Activated T-cell treated with anti-CD3 and anti-CD28 coated beads, Interleukin-2, amount 50 U/mL, for 24 hours (primary cell): ENCODE measurements at regions not wholly inside any gene's neighbourhood (a gene's known extent, or its start where the extent isn't known, plus 50 kb on each side); places are given as distances from the start of the nearest gene placed in this dataset.
"Not testable (repeated sequence)": the region's sequence is repeated elsewhere in the genome, so short reads cannot be mapped to it uniquely, and the experiment has no call there.

ENCODE experiments used
- DNase-seq: peaks from one replicate; pipeline ENCODE4 v3.0.0-alpha.2; 2020
- H3K27ac Mint-ChIP-seq: 2 replicates; pipeline ENCODE4 v1.8.0; 2020; ENCODE audit warnings: mild to moderate bottlenecking, mixed read lengths
- H3K27me3 Mint-ChIP-seq: 2 replicates; pipeline ENCODE4 v1.8.0; 2020; ENCODE audit warnings: mixed read lengths
- H3K36me3 Mint-ChIP-seq: 2 replicates; pipeline ENCODE4 v1.8.0; 2020; ENCODE audit warnings: low read depth, mixed read lengths
- H3K4me1 Mint-ChIP-seq: 2 replicates; pipeline ENCODE4 v1.8.0; 2020; ENCODE audit warnings: low read depth, mixed read lengths
- H3K4me3 Mint-ChIP-seq: 2 replicates; pipeline ENCODE4 v1.8.0; 2020; ENCODE audit warnings: mild to moderate bottlenecking, moderate library complexity, mixed read lengths
- H3K9me3 Mint-ChIP-seq: 2 replicates; pipeline ENCODE4 v1.8.0; 2020; ENCODE audit warnings: mixed read lengths

GRCh38 chr3:170800275-170800674 is 69.7 kb downstream of the RPL22L1 start:
- not testable (repeated sequence) for H3K4me3 Mint-ChIP-seq, H3K9me3 Mint-ChIP-seq, H3K27ac Mint-ChIP-seq, DNase-seq, H3K4me1 Mint-ChIP-seq, H3K36me3 Mint-ChIP-seq
- peaks cover 58% of the 10 kb centered on the region for H3K27me3 Mint-ChIP-seq

GRCh38 chr3:170799009-170799408 is 71.0 kb downstream of the RPL22L1 start:
- Mint-ChIP-seq H3K27me3 (peaks cover 46% of the 10 kb centered on the region), H3K27ac (no peak overlapping the region), H3K4me3 (no peak overlapping the region), H3K9me3 (peaks cover 4% of the 10 kb centered on the region), H3K36me3 (no peaks in the 10 kb centered on the region), H3K4me1 (no peaks in the 10 kb centered on the region)
- DNase-seq: no peak

DNA sequence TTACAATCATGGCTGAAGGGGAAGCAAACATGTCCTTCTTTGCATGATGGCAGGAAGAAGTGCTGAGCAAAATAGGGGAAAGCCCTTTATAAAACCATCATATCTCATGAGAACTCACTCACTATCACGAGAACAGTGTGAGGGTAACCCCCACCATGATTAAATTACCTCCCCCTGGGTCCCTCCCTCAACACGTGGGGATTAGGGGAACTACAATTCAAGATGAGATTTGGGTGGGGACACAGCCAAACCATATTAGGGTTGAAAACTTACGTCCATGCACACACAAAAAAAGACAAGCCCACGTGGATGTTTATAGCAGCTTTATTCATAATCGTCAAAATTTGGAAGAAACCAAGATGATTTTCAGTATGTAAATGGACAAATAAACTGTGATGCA is 72.3 kb downstream of the RPL22L1 start:
- Mint-ChIP-seq H3K27me3 (peaks cover 36% of the 10 kb centered on the region), H3K4me1 (no peaks in the 10 kb centered on the region), H3K36me3 (no peaks in the 10 kb centered on the region), H3K27ac (no peak overlapping the region), H3K4me3 (no peak overlapping the region), H3K9me3 (peaks cover 4% of the 10 kb centered on the region)
- DNase-seq: no peak

GRCh38 chr3:170792471-170792870 is 77.5 kb downstream of the RPL22L1 start:
- DNase-seq: no peak
- H3K27me3 Mint-ChIP-seq: peaks cover 7% of the 10 kb centered on the region
- H3K4me3 Mint-ChIP-seq: no peak overlapping the region
- no peaks in the 10 kb centered on the region for H3K36me3 Mint-ChIP-seq
- H3K9me3 Mint-ChIP-seq: peaks cover 4% of the 10 kb centered on the region
- no peak overlapping the region for H3K27ac Mint-ChIP-seq
- no peaks in the 10 kb centered on the region for H3K4me1 Mint-ChIP-seq

DNA sequence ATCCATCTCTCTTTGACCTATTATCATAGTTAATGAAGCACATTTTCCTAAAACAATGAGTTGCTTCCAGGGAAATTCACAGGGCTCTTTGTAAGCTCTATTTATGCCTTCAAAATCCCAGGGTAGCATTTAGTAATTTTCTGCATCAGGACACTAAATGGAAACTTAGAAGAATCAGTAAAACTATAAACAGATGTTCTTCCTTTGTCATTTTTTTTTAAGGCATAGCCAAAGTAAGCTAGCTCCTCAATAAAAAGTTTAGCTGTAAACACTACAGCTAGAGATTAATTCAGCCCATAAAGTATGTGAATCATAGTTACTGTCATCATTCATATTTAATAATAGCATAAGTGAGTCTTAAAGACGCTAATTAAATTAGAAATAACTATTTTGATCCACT is 79.3 kb downstream of the RPL22L1 start:
- H3K27me3 Mint-ChIP-seq: peaks cover 7% of the 10 kb centered on the region
- no peak for DNase-seq
- no peaks in the 10 kb centered on the region for H3K9me3 Mint-ChIP-seq
- no peaks in the 10 kb centered on the region for H3K4me1 Mint-ChIP-seq
- H3K36me3 Mint-ChIP-seq: no peaks in the 10 kb centered on the region
- H3K27ac Mint-ChIP-seq: no peak overlapping the region
- H3K4me3 Mint-ChIP-seq: no peak overlapping the region

- H3K4me1 Mint-ChIP-seq: no peaks in the 10 kb centered on the region
- H3K36me3 Mint-ChIP-seq: no peaks in the 10 kb centered on the region
- no peak overlapping the region for H3K4me3 Mint-ChIP-seq
- peaks cover 37% of the 10 kb centered on the region for H3K27me3 Mint-ChIP-seq
- no peak for DNase-seq
- H3K27ac Mint-ChIP-seq: no peak overlapping the region
- no peaks in the 10 kb centered on the region for H3K9me3 Mint-ChIP-seq
Measured at GRCh38 chr3:170787464-170787863, 82.5 kb downstream of the RPL22L1 start.

DNA sequence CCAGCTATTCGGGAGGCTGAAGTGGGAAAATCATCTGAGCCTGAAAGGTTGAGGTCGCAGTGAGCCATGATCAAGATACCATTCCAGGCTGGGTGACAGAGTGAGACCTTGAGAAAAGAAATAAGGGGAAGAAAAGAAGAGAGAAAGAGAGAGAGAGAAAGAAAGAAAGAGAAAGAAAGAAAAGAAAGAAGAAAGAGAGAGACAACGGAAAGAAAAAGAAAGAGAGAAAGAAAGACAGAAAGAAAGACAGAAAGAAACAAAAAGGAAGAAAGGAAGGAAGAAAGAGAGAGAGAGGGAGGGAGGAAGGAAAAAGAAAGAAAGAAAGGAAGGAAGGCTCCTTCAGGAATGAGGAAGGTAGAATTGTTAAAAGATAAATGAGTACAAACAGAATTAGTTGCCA is 84.5 kb downstream of the RPL22L1 start:
- H3K27ac Mint-ChIP-seq: no peak overlapping the region
- no peak for DNase-seq
- no peaks in the 10 kb centered on the region for H3K36me3 Mint-ChIP-seq
- H3K4me3 Mint-ChIP-seq: no peak overlapping the region
- no peaks in the 10 kb centered on the region for H3K4me1 Mint-ChIP-seq
- H3K9me3 Mint-ChIP-seq: no peaks in the 10 kb centered on the region
- peaks cover 47% of the 10 kb centered on the region for H3K27me3 Mint-ChIP-seq

DNA sequence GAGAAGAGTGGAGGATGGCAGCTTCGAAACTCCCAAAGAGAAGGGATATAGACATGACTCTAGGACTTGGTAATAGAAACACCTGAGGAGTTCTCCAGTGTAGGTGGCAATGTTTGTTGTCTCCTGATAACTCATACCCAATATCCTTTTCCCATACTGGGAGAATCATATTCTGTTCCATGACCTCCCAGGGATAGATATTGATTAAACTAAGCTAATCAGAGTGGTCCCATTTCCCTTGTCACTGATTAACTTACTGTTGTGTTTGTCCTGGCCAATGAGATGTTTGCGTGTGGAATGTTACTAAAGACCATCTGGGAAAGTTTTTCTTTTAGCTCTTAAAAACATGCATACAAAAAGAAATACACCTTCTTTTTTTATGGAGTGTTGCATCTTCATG is 85.6 kb downstream of the RPL22L1 start:
- H3K9me3 Mint-ChIP-seq: no peaks in the 10 kb centered on the region
- no peak overlapping the region for H3K27ac Mint-ChIP-seq
- peaks cover 49% of the 10 kb centered on the region for H3K27me3 Mint-ChIP-seq
- no peak for DNase-seq
- no peak overlapping the region for H3K4me3 Mint-ChIP-seq
- H3K4me1 Mint-ChIP-seq: no peaks in the 10 kb centered on the region
- no peaks in the 10 kb centered on the region for H3K36me3 Mint-ChIP-seq

DNA sequence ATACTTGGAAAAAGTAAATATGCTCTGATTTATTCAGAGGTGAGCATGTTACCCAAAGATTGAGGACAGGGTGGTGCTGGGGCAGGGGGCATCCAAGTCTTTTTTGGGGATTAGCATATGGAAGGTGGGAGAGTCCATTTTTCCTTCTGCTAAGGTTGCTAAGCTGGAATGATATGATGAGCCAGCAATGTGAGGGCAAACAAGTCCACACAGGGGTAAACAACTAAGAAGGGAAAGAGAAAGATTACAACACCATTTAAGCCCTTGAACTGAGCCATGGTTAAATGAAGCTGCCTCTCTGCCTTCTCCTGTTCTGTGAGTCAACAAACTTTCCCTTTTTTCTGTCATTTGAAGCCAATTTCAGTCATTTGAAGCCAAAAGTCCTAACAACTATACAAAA is 89.0 kb downstream of the RPL22L1 start:
- no peaks in the 10 kb centered on the region for H3K4me1 Mint-ChIP-seq
- H3K27me3 Mint-ChIP-seq: peaks cover 70% of the 10 kb centered on the region
- H3K27ac Mint-ChIP-seq: no peak overlapping the region
- DNase-seq: no peak
- H3K9me3 Mint-ChIP-seq: no peaks in the 10 kb centered on the region
- no peak overlapping the region for H3K4me3 Mint-ChIP-seq
- no peaks in the 10 kb centered on the region for H3K36me3 Mint-ChIP-seq

DNA sequence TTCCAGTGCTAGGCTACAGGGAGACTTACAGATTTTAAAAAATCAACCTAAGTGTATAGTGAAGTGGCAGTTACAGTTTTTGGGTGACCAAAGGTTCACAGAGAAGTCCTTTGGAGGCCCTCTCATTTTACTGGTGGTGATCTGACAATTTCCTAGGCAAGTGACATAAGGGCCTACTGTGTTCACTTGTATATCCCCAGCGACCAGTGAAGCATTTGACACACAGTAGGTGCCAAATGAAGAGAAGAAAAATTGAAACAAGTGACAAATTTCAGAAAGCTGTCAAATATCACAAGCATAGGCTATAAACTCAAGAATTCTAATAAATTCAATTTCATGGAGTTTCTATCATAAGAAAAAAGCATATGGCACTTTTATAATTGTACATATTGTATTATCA is 89.5 kb downstream of the RPL22L1 start:
- no peak overlapping the region for H3K4me3 Mint-ChIP-seq
- no peak overlapping the region for H3K27ac Mint-ChIP-seq
- no peaks in the 10 kb centered on the region for H3K36me3 Mint-ChIP-seq
- H3K27me3 Mint-ChIP-seq: peaks cover 72% of the 10 kb centered on the region
- no peak for DNase-seq
- no peaks in the 10 kb centered on the region for H3K9me3 Mint-ChIP-seq
- no peaks in the 10 kb centered on the region for H3K4me1 Mint-ChIP-seq

GRCh38 chr3:170778240-170779217 is 91.5 kb downstream of the RPL22L1 start:
- no peaks in the 10 kb centered on the region for H3K36me3 Mint-ChIP-seq
- DNase-seq: no peak
- no peaks in the 10 kb centered on the region for H3K9me3 Mint-ChIP-seq
- H3K4me1 Mint-ChIP-seq: no peaks in the 10 kb centered on the region
- peaks cover 59% of the 10 kb centered on the region for H3K27me3 Mint-ChIP-seq
- no peak overlapping the region for H3K4me3 Mint-ChIP-seq
- H3K27ac Mint-ChIP-seq: no peak overlapping the region

GRCh38 chr3:170777564-170777926 is 92.5 kb downstream of the RPL22L1 start:
- Mint-ChIP-seq H3K4me1 (no peaks in the 10 kb centered on the region), H3K36me3 (no peaks in the 10 kb centered on the region), H3K27me3 (peaks cover 49% of the 10 kb centered on the region), H3K27ac (no peak overlapping the region), H3K9me3 (no peaks in the 10 kb centered on the region), H3K4me3 (no peak overlapping the region)
- DNase-seq: no peak

GRCh38 chr3:170776887-170777563 is 93.0 kb downstream of the RPL22L1 start:
- no peaks in the 10 kb centered on the region for H3K9me3 Mint-ChIP-seq
- H3K36me3 Mint-ChIP-seq: no peaks in the 10 kb centered on the region
- no peaks in the 10 kb centered on the region for H3K4me1 Mint-ChIP-seq
- H3K27ac Mint-ChIP-seq: no peak overlapping the region
- H3K27me3 Mint-ChIP-seq: peaks cover 44% of the 10 kb centered on the region
- no peak overlapping the region for H3K4me3 Mint-ChIP-seq
- DNase-seq: no peak

GRCh38 chr3:170773682-170774425 is 96.1 kb downstream of the RPL22L1 start:
- no peaks in the 10 kb centered on the region for H3K36me3 Mint-ChIP-seq
- no peak overlapping the region for H3K27ac Mint-ChIP-seq
- no peak for DNase-seq
- H3K27me3 Mint-ChIP-seq: peaks cover 35% of the 10 kb centered on the region
- H3K4me1 Mint-ChIP-seq: no peaks in the 10 kb centered on the region
- H3K9me3 Mint-ChIP-seq: no peaks in the 10 kb centered on the region
- no peak overlapping the region for H3K4me3 Mint-ChIP-seq

GRCh38 chr3:170772175-170772574 is 97.8 kb downstream of the RPL22L1 start:
- no peaks in the 10 kb centered on the region for H3K4me1 Mint-ChIP-seq
- DNase-seq: no peak
- H3K9me3 Mint-ChIP-seq: no peaks in the 10 kb centered on the region
- H3K36me3 Mint-ChIP-seq: no peaks in the 10 kb centered on the region
- peaks cover 22% of the 10 kb centered on the region for H3K27me3 Mint-ChIP-seq
- H3K27ac Mint-ChIP-seq: no peak overlapping the region
- H3K4me3 Mint-ChIP-seq: no peak overlapping the region
